Left ventricle myocardium inferior (tissue), 1 donor: ENCODE measurements at regions not wholly inside any gene's neighbourhood (a gene's known extent, or its start where the extent isn't known, plus 50 kb on each side); places are given as distances from the start of the nearest gene placed in this dataset.
"Not testable (repeated sequence)": the region's sequence is repeated elsewhere in the genome, so short reads cannot be mapped to it uniquely, and the experiment has no call there.

Source experiments
- DNase-seq: peaks from one replicate; pipeline ENCODE4 v3.0.0-alpha.2; 2020
- H3K27ac ChIP-seq: fragments of 200-600 bp; replicated peaks from 2 replicates; pipeline ENCODE4 v1.8.0; 2021
- H3K27me3 ChIP-seq: fragments of 200-600 bp; 2 replicates; pipeline ENCODE4 v1.8.0; 2021; ENCODE audit warnings: low read depth
- H3K36me3 ChIP-seq: fragments of 200-600 bp; 2 replicates; pipeline ENCODE4 v1.8.0; 2021
- H3K4me1 ChIP-seq: fragments of 200-600 bp; 2 replicates; pipeline ENCODE4 v1.8.0; 2021
- H3K4me3 ChIP-seq: fragments of 200-600 bp; 2 replicates; pipeline ENCODE4 v1.8.0; 2021; ENCODE audit warnings: mild to moderate bottlenecking, moderate library complexity
- H3K9me3 ChIP-seq: fragments of 200-600 bp; replicated peaks from 2 replicates; pipeline ENCODE4 v1.8.0; 2021
- CTCF ChIP-seq: fragments of 200-600 bp; IDR thresholded peaks from 2 replicates; pipeline ENCODE4 v1.8.0; 2021; ENCODE audit warnings: antibody characterized with exemption, mild to moderate bottlenecking, borderline replicate concordance
- intact Hi-C: fragments of 100-400 bp; cut with micrococcal nuclease; formaldehyde crosslinking; loops from one replicate; pipeline ENCODE4 v1.11.0; 2022
- donor health status: DM: no; HTN: yes; CAD: no; lungs with severe emphysema.

- intact Hi-C loops: no loop called here
- H3K9me3 ChIP-seq: peaks cover 15% of the 10 kb centered on the region
- no peaks in the 10 kb centered on the region for H3K27me3 ChIP-seq
- no peak for TF ChIP-seq CTCF
- H3K4me1 ChIP-seq: no peaks in the 10 kb centered on the region
- no peaks in the 10 kb centered on the region for H3K36me3 ChIP-seq
- H3K27ac ChIP-seq: peak overlapping the region; percentile 76
- DNase-seq: no peak
- H3K4me3 ChIP-seq: peak overlapping the region; percentile 40
Observed at GRCh38 chr3:153552887-153553604, 391.0 kb downstream of the RAP2B start.

GRCh38 chr3:153553605-153553945 is 391.5 kb downstream of the RAP2B start:
- Histone ChIP-seq H3K4me1 (no peaks in the 10 kb centered on the region), H3K27me3 (no peaks in the 10 kb centered on the region), H3K36me3 (no peaks in the 10 kb centered on the region), H3K27ac (peak overlapping the region; percentile 76), H3K4me3 (peak overlapping the region; percentile 40), H3K9me3 (peaks cover 21% of the 10 kb centered on the region)
- intact Hi-C loops: no loop called here
- DNase-seq: no peak
- no peak for TF ChIP-seq CTCF

DNA sequence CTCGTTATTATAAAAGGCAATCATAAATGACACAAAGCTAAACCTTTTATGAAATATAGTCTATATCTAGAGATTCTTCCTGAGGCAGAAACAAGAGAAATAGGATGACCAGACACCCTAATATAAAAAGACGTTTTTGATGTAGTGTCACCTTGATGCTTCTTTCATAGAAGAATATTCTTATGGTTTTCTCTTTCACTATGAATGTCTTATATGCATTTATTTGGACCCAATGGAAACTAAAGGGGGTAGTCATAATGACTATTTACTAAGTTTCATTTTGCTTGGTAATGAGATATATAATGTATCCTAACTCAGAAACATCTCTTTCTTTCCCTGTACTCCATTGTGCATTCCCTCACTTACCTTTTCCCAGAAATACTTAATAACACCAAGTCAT is 393.9 kb downstream of the RAP2B start:
- H3K9me3 ChIP-seq: peaks cover 44% of the 10 kb centered on the region
- H3K4me3 ChIP-seq: no peak overlapping the region
- no peaks in the 10 kb centered on the region for H3K36me3 ChIP-seq
- DNase-seq: no peak
- no peaks in the 10 kb centered on the region for H3K27me3 ChIP-seq
- no peaks in the 10 kb centered on the region for H3K4me1 ChIP-seq
- no peak overlapping the region for H3K27ac ChIP-seq
- intact Hi-C loops: no loop called here
- TF ChIP-seq CTCF: no peak

GRCh38 chr3:153559366-153559765 is 397.3 kb downstream of the RAP2B start:
- H3K4me1 ChIP-seq, H3K36me3 ChIP-seq, H3K4me3 ChIP-seq, DNase-seq, H3K27ac ChIP-seq, intact Hi-C loops, H3K27me3 ChIP-seq: not testable (repeated sequence)
- H3K9me3 ChIP-seq: peaks cover 78% of the 10 kb centered on the region

- H3K9me3 ChIP-seq: peaks cover 54% of the 10 kb centered on the region
- H3K36me3 ChIP-seq: no peaks in the 10 kb centered on the region
- intact Hi-C loops: no loop called here
- TF ChIP-seq CTCF: no peak
- no peak overlapping the region for H3K27ac ChIP-seq
- DNase-seq: no peak
- H3K27me3 ChIP-seq: no peaks in the 10 kb centered on the region
- H3K4me3 ChIP-seq: no peak overlapping the region
- no peaks in the 10 kb centered on the region for H3K4me1 ChIP-seq
Observed at GRCh38 chr3:153567011-153567410, 405.0 kb downstream of the RAP2B start.

GRCh38 chr3:153567556-153567955 is 405.5 kb downstream of the RAP2B start:
- no peak for TF ChIP-seq CTCF
- H3K36me3 ChIP-seq: no peaks in the 10 kb centered on the region
- no peak overlapping the region for H3K27ac ChIP-seq
- H3K4me3 ChIP-seq: no peak overlapping the region
- no peak for DNase-seq
- no peaks in the 10 kb centered on the region for H3K27me3 ChIP-seq
- H3K9me3 ChIP-seq: peaks cover 48% of the 10 kb centered on the region
- intact Hi-C loops: no loop called here
- no peaks in the 10 kb centered on the region for H3K4me1 ChIP-seq

DNA sequence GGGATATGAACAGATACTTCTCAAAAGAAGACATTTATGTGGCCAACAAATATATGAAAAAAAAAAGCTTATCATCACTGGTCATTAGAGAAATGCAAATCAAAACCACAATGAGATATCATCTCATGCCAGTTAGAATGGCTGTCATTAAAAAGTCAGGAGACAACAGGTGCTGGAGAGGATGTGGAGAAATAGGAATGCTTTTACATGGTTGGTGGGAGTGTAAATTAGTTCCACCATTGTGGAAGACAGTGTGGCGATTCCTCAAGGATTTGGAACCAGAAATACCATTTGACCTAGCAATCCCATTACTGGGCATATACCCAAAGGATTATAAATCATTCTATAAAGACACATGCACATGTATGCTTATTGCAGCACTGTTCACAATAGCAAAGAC is 408.5 kb downstream of the RAP2B start:
- H3K27me3 ChIP-seq, intact Hi-C loops, H3K4me3 ChIP-seq, H3K36me3 ChIP-seq, DNase-seq, H3K4me1 ChIP-seq, H3K27ac ChIP-seq: not testable (repeated sequence)
- H3K9me3 ChIP-seq: peaks cover 19% of the 10 kb centered on the region
